K562 (cell line): ENCODE measurements at regions not wholly inside any gene's neighbourhood (a gene's known extent, or its start where the extent isn't known, plus 50 kb on each side); places are given as distances from the start of the nearest gene placed in this dataset.

Source experiments
- CHD4 ChIP-seq: fragments of 200-600 bp; sonication (generic); IDR thresholded peaks from 3 replicates; pipeline ENCODE4 v1.6.1; 2012; ENCODE audit warnings: low read depth, mild to moderate bottlenecking, mixed read lengths, low read length, inconsistent platforms; ENCODE audit not compliant: insufficient read depth, insufficient replicate concordance, poor library complexity, severe bottlenecking
- CSDE1 ChIP-seq, 2 experiments: fragments of 450-650 bp; IDR thresholded peaks; 2 replicates each; pipeline ENCODE4 v1.6.1; 2016; ENCODE audit warnings: mild to moderate bottlenecking in 1 of 2
- GABPA ChIP-seq: fragments of 200-800 bp; sonication (Bioruptor generic); conservative IDR thresholded peaks from 2 replicates; pipeline ENCODE4 v1.6.1; 2016; ENCODE audit warnings: low read depth, missing genetic modification characterization, missing compliant biosample characterization
- GTF2F1 ChIP-seq: IDR thresholded peaks from 2 replicates; pipeline ENCODE4 v1.6.1; 2011; ENCODE audit warnings: low read depth, low read length, improper control_type of control experiment
- HNRNPLL ChIP-seq: fragments of 200-400 bp; formaldehyde crosslinking; IDR thresholded peaks from 2 replicates; pipeline ENCODE4 v1.6.1; 2017; ENCODE audit warnings: low read length, low read depth, mild to moderate bottlenecking; ENCODE audit not compliant: poor library complexity, severe bottlenecking
- POLR2A ChIP-seq: fragments of 450-650 bp; conservative IDR thresholded peaks from 2 replicates; pipeline ENCODE4 v1.6.1; 2016
- SRF ChIP-seq, 2 experiments: fragments of 250-450, 450-650 bp in 1 of 2; sonication (Bioruptor Pico) in 1 of 2; sonication (generic) in 1 of 2; formaldehyde crosslinking; IDR thresholded peaks; 2 replicates each; pipeline versions ENCODE4 v1.5.0 to v1.5.1; 2020 to 2022; ENCODE audit warnings: mild to moderate bottlenecking in 1 of 2, missing genetic modification reagents in 1 of 2

- TF ChIP-seq CSDE1 (IDR thresholded peaks at IDR 0.05) (no peak), CHD4 (no peak), SRF (CRISPR knock-in tag; IDR thresholded peaks at IDR 0.05) (no peak), GTF2F1 (no peak), POLR2A (no peak), HNRNPLL (no peak), GABPA (tag) (no peak)
These were observed 292.4 kb downstream of the NUAK1 start for GRCh38 chr12:105846331-105846730.
